ENCODE measurements at regions not wholly inside any gene's neighbourhood (a gene's known extent, or its start where the extent isn't known, plus 50 kb on each side); places are given as distances from the start of the nearest gene placed in this dataset.

DNA sequence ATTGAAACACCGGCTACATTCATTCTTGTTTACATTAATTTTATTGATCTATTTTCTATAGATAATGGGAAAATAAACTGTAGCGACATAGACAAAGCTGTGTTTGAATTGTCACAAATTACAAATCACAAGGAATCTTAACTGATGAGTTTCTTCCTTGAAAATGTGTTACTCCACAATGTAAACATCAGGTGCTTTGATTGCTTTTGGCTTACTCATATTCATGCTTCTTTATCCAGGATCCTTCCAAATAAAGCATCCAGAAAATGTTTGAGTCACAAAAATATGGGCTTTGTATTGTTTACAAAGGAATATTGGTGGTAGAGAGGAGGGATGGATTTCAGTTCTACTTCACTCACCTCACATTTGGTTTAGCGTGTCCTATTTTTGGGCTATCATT lies 64.0 kb downstream of the BMP2 start:
- DNase-seq (ENCODE audit: low read depth): no peak

DNA sequence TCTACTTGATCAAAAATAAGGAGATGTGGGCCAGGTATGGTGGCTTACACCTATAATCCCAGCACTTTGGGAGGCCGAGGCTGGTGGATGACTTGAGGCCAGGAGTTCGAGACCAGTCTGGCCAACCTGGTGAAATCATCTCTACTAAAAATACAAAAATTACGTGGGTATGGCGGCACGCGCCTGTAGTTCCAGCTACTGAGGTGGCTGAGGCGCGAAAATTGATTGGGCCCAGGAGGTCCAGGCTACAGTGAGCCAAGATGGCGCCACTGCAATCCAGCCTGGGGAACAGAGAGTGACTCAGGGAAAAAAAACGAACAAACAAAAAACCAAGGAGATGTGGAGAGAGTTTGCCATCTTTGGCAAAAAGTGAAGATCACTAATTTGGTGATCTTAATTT lies 65.3 kb downstream of the BMP2 start:
- no peak for DNase-seq (ENCODE audit: low read depth)

DNA sequence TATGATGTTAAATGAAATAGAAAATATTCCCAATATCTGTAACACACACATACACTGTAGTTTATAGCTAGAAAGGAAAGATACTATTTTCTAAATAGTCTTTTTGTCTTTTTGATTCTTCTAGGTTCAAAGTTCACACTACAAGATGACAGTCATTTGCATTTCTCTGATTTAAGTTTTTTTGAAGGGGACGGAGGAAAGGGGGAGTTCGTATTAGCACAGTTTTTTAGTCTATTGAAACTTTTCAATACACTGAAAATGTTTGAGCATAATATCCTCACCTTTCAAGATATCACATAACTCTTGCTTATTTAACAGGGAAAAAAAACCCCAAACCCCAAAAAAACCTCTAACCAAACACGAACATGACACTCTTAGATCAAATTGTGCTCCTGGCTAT lies 68.1 kb downstream of the BMP2 start:
- DNase-seq (ENCODE audit: low read depth): no peak

DNA sequence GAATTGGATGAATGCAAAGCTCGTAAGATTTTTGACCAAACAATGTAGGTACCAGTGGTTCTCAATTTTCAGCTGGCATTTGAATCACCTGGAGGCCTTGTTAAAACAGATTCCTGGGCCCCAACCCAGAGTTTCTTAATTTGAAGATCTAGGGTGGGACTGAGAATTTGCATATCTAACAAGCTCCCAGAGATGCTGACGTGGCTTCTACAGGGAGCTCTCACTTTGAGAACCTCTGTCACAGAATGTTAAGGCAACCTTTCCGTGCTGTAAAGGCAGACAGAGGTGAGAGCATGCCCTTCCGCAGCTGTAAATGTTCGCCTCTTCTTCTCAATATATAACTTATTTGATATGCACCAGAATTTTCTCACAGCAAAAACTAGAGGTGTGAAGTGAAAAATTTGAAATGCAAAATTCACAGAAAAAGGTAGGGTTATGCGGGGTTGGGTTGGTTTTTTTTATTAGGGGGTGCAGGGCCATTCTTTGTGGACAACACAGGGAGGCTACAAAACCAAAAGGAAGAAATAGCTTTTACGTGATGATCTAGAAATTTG lies 69.4 kb downstream of the BMP2 start:
- no peak for DNase-seq (ENCODE audit: low read depth)

DNA sequence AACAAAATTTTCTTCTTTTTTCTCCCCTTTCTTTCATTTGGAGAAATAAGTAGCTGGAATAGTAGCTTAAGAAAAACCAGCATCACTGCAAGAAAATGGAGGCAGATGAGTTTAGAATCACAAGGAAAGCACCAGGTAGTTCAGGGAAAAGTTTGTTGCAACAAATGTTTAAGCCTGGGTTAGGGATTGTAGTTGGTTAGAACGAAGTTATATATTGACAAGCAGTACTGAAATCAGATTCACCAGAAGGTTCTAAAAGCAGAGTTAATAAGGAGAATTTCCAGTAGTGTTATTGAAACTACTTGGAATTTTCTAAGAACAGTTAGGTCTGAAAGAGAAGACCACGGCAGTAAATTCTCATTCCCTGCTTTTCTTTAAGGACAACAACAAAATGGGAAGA lies 70.2 kb downstream of the BMP2 start:
- no peak for DNase-seq (ENCODE audit: low read depth)

DNA sequence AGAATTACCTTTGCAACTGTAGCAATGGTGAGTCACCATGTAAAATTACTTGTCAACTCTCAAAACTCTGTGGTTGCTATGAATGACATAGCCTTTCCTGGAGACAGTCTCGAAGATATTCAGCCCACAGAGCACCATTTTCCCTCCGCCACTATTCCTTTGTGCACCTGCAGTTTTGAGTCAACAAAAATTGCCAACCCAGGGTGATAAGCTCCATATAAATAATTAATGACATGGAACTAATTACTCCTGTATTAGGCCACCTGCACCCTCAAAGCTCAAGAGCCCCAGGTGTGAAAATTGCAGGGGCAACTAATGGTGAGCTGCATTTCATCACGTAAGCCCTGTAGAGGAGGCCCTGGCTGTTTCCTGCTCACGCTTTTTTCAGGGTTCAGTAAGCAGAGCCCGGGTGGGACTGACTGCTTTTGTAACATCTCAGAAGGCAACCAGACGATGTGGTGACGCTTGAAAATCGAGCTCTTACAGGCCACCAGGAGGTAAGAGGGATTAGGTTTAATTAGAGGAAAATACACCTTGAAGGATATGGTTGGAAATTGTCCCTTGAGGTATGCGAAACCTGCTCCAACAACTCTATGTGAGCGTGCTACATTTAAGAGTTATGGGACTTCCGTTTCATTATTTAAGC lies 70.8 kb downstream of the BMP2 start:
- DNase-seq (ENCODE audit: low read depth): no peak

DNA sequence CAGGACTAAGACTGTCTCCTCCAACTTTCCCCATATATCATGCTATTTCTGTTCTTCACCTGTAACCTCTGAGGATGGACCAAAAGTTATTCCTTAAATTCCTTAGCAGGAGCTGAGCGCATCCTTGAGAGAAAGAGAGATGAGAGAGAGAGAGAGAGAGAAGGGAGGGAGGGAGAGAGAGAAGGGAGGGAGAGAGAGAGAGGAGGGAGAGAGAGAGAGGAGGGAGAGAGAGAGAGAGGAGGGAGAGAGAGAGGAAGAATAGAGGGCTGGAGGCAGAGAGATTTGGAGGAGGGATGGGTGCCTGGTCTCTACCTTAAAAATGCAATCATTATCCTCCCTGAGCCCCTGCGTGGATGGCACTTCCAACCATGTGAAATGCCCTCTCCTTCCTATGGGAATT lies 73.6 kb downstream of the BMP2 start:
- DNase-seq (ENCODE audit: low read depth): no peak

DNA sequence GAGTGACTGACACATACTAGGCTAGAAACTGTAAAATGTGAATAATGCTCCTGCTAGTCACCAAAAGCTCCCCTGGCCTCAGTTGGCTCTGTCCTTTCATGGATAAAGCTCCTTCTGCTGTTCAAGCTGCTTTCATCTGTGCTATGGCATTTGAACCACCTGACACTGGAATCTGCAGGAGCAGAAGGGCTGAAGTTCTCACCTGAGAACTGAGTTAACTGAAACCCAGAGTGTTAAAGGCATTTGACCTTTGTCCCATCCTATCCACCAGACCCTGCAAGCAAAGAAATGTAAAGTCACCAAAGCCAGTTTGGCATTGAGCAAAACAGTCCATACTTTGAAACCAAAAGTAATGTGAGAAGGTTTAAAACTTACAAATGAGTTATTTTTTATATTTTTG lies 77.7 kb downstream of the BMP2 start:
- DNase-seq (ENCODE audit: low read depth): no peak

DNA sequence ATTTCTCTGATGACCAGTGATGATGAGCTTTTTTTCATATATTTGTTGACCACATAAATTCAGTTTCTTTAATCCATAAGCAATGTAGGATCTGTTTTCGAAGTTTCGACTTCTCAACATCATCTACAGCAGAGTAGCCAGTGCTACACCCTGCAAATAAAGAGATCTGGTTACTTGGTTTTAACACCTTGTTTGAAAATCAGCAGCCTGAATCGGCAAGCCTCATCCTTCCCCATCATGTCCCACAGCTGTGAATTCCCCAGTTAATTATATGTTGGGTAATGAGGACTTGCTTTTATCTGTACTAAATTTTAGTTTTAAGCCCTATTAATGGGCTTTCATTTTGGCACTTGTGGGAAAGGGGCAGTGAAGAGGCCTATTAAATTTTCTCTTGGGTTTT lies 80.6 kb downstream of the BMP2 start:
- no peak for DNase-seq (ENCODE audit: low read depth)

DNA sequence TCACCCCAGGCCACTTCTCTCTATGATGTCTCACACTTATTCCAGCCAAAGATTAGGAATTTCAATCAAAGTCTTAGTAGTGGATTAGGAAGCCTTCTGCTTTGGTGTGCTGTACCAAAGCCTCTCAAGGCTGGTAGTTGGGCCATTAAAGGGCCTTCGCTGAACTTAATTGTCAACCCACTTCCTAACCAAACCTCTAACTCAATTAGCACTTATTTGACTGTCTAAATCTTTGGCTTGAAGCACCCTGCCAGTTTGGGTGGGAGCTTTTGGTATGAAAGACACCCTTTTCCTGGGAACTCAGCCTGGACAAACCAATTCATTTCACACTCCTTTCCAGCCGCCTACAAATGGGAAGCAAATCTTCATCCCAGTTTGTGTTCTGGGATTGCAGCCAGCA lies 81.5 kb downstream of the BMP2 start:
- DNase-seq (ENCODE audit: low read depth): no peak

DNA sequence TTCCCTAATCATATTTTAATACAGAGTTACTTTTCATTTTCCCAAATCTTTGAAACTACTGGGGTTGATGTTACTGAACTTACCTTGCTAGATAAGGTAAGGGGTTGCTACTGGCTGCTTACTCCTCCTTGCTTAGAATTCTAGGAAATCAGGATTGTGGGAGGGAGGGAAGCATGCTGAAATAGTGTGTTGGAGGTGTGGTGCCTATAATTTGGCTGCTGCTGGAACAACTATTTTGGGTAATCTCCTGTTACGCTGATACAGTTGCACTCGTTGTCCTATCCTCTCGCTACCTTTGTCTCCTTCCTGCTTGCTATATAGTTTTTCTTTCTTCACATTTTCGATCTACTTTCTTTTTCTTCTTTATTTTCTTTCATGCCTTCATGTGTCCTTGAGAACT lies 83.7 kb downstream of the BMP2 start:
- DNase-seq (ENCODE audit: low read depth): no peak

DNA sequence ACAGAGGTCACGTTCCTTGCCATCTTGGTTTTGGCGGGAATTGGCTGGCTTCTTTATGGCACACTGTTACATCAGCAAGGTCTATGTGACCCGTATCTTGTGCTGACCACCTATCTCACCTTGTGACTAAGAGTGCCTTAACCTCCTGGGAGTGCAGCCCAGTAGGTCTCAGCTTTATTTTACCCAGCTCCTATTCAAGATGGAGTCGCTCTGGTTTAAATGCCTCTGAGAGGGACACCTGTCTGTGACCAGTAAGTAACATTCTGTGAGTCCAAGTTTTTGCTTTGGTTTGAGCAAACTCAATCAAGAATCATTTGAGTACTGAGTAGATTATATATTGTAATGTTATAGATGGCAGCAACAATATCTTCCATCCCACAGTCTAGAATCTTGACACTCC lies 85.0 kb downstream of the BMP2 start:
- no peak for DNase-seq (ENCODE audit: low read depth)

DNA sequence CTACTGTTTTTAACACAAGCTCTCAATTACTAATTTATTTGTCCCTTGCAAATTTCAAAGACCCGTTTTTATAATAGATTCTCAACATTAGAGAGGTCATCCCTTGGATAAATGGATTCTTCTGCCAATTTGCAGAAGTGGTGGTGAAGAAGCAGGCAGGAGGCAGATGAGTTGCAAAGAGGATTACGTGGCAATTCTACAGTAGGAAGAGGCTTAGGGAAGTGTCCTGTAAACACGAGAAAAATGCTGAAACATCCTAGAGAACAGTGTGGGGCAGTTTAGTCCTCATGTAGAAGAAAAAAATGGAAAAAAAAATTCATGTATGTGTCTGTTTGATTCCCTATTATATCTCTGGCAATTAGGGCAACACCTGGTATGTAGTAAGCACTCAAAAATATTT lies 87.6 kb downstream of the BMP2 start:
- no peak for DNase-seq (ENCODE audit: low read depth)

DNA sequence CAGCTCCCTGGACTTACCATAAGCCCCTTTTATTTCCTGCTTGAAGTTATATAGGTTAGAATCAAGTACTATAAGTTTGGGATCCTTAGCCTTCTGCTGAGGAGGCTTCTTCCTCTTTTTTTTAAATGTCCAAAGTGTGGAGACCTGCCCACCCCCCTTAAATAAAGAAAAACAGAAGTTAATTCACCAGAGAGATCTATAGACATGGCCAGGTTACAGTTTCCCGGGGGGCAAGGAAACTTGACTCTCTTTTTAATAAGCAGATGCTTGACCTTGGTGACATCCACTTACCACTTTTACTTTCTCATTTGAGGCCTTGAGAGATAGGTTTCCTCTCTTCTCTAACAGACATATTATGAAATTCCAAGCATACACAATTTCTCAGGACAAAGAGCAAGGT lies 88.3 kb downstream of the BMP2 start:
- DNase-seq (ENCODE audit: low read depth): no peak

DNA sequence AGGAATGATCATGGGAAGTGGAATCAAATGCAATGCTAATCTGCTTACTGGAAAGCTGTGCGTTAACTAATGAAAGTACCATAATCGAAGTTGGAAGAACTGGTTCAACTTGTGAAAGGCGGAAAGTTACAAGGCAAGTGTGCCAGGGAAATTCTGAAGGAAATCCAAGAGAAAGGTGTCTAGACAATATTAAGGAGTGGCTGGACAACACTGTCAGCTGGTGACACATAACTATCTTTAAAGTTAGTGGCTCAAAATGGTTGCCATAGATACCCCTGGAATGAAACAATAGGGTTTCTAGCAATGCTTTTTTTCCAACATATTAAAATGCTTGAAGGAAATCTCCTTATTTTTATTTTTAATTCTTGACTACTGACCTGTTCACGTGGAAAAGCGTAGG lies 90.4 kb downstream of the BMP2 start:
- no peak for DNase-seq (ENCODE audit: low read depth)

DNA sequence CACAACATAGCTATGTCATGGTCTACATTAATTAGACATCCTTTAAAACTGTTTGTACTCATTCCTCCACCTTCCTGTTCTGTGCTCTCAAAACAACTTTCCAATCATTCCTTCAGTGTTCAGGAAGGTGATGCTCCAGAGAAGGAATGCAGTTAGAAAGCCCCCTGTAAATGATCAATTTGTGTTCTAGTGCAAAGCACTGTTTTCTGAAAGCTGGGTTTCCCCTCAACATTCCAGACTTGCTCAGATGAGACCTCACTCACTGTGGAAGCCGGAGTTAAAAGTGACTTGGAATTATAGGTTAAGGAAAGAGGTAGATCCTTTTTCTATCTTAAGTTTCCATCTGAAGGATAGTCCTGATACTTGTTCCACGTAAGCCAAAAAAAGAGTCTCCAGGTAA lies 95.9 kb downstream of the BMP2 start:
- DNase-seq (ENCODE audit: low read depth): no peak

DNA sequence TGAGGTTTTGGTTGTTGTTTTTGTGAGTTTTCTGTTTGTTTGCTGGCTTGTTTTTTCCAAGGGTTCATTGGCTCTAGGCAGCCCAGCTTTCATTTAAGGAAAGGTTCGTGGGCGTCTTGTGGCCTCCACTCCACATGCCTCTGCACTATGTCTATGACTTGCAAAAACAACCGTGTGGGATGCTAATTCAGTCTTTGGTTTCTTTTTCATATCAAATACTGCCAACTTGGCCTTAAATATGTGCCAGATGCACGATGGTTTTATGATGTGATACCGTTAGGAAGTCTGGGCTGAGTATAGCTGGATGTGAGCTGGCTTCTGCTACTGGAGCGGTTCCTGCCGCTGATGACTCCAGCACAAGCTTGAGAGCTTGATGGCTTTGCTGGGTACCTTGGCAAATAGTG lies 96.3 kb downstream of the BMP2 start:
- no peak for DNase-seq (ENCODE audit: low read depth)

DNA sequence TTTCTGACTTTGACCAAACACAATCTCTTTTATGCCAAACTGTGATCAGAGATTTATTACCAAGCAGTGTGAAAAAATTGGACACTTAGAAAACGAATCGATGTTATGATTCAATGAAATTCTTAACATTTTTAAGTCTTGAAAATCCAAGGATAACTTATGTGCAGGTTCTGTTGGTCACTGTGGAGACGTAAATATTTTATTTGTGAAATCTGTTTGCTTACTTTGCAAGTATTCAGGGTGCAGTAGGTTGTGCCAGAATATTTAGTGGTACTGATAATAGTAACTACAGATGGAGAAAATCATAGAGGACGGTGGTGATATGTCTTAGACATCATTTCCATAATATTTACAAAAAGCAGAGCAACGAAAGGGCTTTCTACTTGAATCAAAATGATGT lies 97.3 kb downstream of the BMP2 start:
- no peak for DNase-seq (ENCODE audit: low read depth)

DNA sequence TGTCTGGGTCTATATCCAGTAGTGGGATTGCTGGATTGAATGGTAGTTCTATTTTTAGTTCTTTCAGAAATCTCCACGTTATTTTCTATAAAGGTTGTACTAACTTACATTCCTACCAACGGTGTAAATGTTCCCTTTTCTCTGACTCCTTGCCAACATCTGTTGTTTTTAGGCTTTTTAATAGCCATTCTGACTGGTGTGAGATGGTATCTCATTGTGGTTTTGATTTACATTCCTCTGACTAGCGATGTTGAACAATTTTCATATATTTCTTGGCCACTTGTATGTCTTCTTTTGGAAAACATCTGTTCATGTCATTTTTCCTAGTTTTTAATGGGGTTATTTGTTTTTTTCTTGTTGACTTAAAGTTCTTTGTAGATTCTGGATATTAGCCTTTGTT lies 99.3 kb downstream of the BMP2 start:
- DNase-seq (ENCODE audit: low read depth): peak; percentile 8

DNA sequence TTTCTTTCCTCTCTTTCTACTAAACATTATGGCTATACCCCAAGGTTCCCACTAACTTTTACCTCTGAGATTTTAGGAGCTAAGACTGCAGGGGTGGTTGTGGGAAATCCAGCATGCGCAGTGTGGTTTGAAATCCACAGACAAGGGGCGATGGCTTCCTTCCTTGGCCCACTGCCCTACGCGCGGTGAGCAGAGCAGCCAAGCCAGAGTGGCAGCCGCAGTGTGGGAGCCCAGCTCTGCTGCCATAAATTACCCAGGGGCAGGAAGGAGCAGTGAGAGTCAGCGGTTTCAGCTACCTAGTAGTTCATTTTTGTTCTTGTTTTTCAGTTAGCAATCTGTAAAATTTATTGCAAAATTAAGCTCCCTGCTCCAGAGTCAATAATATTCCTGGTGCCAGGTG lies 101.4 kb downstream of the BMP2 start:
- peak; percentile 5 for DNase-seq (ENCODE audit: low read depth)

DNA sequence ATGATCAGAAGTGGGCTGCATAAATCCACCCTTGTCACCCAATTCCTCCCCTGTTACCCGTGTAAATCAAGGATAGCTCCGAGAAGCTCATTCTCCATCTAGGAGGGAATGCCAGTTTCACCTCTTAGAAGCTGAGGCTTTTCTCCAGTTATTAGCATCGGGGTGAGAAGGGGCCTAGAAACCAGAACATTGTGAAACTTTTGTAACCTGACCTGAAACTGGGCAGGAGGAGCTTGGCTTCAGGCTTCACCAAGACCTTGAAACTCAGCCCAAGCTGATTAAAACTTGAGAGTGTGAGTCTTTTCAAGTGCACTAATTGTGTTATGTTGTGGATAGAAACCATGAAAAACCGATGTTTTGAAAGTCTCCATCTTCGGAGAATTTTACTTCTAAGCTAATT lies 103.1 kb downstream of the BMP2 start:
- no peak for DNase-seq (ENCODE audit: low read depth)

DNA sequence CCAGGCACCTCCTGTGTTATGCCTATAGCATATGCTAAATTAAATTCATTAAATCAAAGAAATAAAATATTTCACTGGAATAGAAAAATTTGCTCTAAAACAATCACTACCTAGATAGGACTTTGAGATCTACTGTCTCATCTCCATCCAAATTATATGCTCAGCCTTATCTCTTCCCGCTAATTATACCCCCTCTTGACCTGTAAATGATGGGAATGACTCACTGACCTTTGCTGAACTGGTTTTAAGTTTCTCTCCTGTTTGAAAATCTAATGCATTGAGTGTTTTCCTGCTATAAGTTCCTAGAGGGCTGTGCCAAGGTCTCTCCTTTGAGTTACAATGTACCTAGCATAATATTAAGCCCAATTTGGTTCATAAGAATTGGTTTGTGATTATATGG lies 110.1 kb downstream of the BMP2 start:
- DNase-seq (ENCODE audit: low read depth): no peak

DNA sequence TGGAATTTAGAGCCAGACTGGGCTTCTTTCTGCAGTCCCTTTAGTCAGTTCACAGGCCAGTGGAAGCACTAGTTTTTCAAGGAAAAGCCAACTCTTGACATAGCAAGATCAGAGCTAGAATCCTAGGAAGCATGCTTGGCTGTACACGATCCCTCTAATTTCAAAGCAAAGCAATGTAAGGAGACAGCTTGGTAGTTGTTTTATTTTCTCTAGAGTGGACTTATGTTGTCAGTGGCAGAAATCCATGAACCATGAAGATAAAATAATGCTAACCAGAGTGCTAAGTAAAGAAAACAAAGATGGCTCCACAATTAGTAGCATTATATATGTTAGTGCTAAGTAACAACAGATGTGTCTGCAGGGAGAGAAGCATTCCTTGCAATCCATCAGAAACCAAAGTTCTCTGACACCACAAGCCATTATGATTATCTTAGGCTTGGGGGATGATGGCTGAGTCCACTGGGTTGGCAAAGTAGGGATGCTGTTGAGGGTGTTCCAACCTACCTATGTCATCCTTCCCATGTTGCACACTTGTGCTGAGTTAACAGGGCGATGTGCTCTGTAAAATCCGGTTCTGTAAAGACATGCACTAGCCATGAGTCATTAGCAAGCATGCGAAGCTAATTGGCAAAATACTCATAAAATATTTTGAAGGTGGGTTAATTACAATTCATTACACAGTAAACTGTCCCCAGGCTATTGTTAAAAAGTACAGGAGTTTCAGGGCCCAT lies 115.2 kb downstream of the BMP2 start:
- DNase-seq (ENCODE audit: low read depth): no peak
